DOHH2 (cell line): ENCODE measurements at regions not wholly inside any gene's neighbourhood (a gene's known extent, or its start where the extent isn't known, plus 50 kb on each side); places are given as distances from the start of the nearest gene placed in this dataset.

Experiments
- EZH2phosphoT487 ChIP-seq: fragments of 200-600 bp; sonication (generic); IDR thresholded peaks from 2 replicates; pipeline ENCODE4 v1.6.1; 2017; ENCODE audit warnings: borderline replicate concordance, mild to moderate bottlenecking, antibody characterized with exemption, low read length, moderate library complexity, mixed read lengths
- TF ChIP-seq, protein P1 (sequence below): fragments of 200-600 bp; sonication (generic); IDR thresholded peaks from one replicate; pipeline ENCODE4 v1.5.1; 2014; ENCODE audit warnings: antibody characterized with exemption, mild to moderate bottlenecking, low read depth, low read length; ENCODE audit not compliant: poor library complexity, severe bottlenecking

DNA sequence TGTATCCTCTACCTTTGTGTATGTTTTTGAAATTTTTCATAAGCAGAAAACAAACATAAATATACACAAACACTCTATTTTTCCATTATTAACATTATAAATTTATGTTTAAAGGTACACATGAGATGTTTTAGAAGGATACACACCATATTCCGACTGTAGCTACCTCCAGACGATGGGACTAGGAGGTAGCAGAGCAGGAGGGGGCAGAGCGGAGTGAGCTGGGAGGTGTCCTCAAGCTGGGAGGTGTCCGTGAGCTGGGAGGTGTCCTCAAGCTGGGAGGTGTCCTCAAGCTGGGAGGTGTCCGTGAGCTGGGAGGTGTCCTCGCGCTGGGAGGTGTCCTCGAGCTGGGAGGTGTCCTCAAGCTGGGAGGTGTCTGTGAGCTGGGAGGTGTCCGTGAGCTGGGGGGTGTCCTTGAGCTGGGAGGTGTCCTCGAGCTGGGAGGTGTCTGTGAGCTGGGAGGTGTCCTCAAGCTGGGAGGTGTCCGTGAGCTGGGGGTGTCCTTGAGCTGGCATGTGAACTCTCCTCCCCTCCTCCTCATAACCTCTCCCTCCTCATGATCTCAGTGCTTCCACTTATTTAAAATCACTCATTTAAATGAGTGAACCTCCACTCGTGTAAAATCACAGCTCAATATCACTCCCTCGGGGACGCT is 346.9 kb upstream of the SFSWAP start:
- TF ChIP-seq, protein P1, sequence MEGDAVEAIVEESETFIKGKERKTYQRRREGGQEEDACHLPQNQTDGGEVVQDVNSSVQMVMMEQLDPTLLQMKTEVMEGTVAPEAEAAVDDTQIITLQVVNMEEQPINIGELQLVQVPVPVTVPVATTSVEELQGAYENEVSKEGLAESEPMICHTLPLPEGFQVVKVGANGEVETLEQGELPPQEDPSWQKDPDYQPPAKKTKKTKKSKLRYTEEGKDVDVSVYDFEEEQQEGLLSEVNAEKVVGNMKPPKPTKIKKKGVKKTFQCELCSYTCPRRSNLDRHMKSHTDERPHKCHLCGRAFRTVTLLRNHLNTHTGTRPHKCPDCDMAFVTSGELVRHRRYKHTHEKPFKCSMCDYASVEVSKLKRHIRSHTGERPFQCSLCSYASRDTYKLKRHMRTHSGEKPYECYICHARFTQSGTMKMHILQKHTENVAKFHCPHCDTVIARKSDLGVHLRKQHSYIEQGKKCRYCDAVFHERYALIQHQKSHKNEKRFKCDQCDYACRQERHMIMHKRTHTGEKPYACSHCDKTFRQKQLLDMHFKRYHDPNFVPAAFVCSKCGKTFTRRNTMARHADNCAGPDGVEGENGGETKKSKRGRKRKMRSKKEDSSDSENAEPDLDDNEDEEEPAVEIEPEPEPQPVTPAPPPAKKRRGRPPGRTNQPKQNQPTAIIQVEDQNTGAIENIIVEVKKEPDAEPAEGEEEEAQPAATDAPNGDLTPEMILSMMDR = no peak
- no peak for TF ChIP-seq EZH2phosphoT487
